Stimulated activated naive CD8-positive, alpha-beta T cell treated with anti-CD3 and anti-CD28 coated beads, Interleukin-15, amount 100 ng/mL, for 72 hours (primary cell): ENCODE measurements at regions not wholly inside any gene's neighbourhood (a gene's known extent, or its start where the extent isn't known, plus 50 kb on each side); places are given as distances from the start of the nearest gene placed in this dataset.
"Not testable (repeated sequence)": the region's sequence is repeated elsewhere in the genome, so short reads cannot be mapped to it uniquely, and the experiment has no call there.

Experiments
- ATAC-seq: fragments of 150-1000 bp; cut with Tn5 transposase; 2 replicates; pipeline ENCODE4 v1.10.0; 2021; ENCODE audit warnings: mild to moderate bottlenecking, moderate library complexity
- DNase-seq, 2 donors: peaks; one replicate each; pipeline ENCODE4 v3.0.0; 2021 to 2022
- H3K27ac Mint-ChIP-seq, 2 donors: one replicate each; pipeline ENCODE4 v1.8.0; 2022; ENCODE audit warnings: mild to moderate bottlenecking in 2 of 2, mixed read lengths in 2 of 2, moderate library complexity in 2 of 2
- H3K27me3 Mint-ChIP-seq: one replicate; pipeline ENCODE4 v1.8.0; 2022; ENCODE audit warnings: mixed read lengths
- H3K4me1 Mint-ChIP-seq: one replicate; pipeline ENCODE4 v1.8.0; 2022; ENCODE audit warnings: mild to moderate bottlenecking, mixed read lengths
- H3K4me3 Mint-ChIP-seq, 2 donors: one replicate each; pipeline ENCODE4 v1.8.0; 2022; ENCODE audit warnings: mild to moderate bottlenecking in 2 of 2, mixed read lengths in 2 of 2, moderate library complexity in 1 of 2
- H3K9me3 Mint-ChIP-seq, 2 donors: one replicate each; pipeline ENCODE4 v1.8.0; 2022; ENCODE audit warnings: mixed read lengths in 2 of 2

DNA sequence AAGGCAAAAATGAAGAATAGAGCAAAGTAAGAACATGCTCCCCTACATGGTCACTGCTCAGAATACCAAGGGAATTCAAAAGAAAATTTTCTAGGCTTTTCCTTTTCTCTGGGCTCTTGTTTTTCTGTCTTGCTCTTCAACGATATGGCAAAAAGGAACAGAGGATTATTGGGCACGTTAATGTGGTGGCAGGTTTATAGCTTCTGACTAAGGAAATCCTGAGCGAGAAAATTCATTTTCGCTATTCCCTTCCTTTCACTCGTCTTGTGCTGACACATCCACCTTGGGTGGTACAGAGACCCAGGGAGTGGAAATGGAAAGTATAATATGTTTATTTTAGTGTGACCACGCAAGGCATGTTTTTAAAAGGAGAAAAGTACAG lies 132.8 kb downstream of the TRIM27 start:
- H3K4me3 Mint-ChIP-seq = peak overlapping the region; percentile 8 to 87
- H3K4me1 Mint-ChIP-seq = peaks cover 42% of the 10 kb centered on the region
- H3K9me3 Mint-ChIP-seq = peaks cover 0 to 40% of the 10 kb centered on the region in 2 donors
- H3K27me3 Mint-ChIP-seq = peaks cover 100% of the 10 kb centered on the region
- ATAC-seq (no peak), DNase-seq (no peak)
- peak overlapping the region in 1 of 2 donors; percentile 92 for H3K27ac Mint-ChIP-seq

DNA sequence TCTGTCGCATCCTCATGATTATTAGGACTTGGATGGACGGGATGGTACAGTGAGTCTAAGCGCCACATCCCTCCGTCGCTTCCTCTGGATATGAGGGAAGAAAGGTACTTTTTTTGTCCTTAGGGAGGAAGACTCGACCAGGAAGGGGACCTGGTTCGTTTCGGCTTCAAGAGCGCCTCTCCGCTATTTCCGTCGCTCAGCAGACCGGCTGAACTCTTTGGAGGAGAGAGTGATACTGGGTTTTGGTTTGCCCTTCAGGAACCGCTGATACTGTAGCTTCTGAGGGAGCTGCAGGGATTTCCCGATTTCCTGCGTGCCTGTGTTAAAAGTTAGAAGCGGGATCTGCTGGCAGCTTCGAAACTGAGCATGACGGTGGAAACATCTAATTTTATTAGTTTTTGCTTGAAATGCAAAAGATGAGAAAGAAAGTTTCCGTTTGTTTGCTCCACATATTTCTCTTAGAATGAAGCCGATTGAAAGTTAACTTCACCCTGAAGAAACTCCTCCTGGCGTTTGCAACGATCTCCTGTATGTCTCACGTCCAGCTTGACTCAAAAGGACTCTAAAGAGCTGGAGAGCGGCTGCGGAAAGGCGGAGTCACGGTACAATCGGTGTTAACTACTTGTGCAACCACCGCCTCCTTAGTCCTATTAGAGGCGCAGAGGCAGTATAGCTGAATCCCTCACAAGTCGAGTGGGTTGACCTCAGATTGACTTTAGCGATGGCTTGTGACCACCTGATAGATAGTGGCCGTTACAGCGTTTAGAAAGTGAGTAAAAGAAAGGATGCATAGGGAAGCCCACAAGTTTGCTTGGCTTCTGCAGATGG lies 129.4 kb downstream of the TRIM27 start:
- no peak for DNase-seq
- peak; percentile 49 for ATAC-seq
- peaks cover 96% of the 10 kb centered on the region for H3K27me3 Mint-ChIP-seq
- H3K27ac Mint-ChIP-seq = no peak overlapping the region
- peaks cover 33% of the 10 kb centered on the region for H3K4me1 Mint-ChIP-seq
- H3K9me3 Mint-ChIP-seq = peaks cover 0 to 18% of the 10 kb centered on the region in 2 donors
- peak overlapping the region; percentile 59 to 61 for H3K4me3 Mint-ChIP-seq

DNA sequence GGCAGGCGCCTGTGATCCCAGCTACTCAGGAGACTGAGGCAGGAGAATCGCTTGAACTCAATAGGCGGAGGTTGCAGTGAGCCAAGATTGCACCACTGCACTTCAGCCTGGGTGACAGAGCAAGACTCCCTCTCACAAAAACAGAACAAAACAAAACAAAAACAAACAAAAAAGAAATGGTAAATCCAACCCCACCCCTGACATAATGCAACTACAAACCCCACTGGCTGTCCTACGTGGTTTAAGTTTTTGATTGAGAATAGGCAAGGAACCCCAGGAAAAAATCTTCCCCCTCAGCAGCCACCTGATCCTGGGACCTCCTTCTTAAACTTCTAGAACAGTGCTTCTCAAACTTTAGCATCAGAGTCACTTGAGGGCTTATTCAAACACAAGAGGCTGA lies 123.1 kb downstream of the TRIM27 start:
- H3K27ac Mint-ChIP-seq, H3K9me3 Mint-ChIP-seq, ATAC-seq, DNase-seq, H3K4me3 Mint-ChIP-seq: not testable (repeated sequence)
- H3K27me3 Mint-ChIP-seq = peaks cover 93% of the 10 kb centered on the region
- H3K4me1 Mint-ChIP-seq = peaks cover 22% of the 10 kb centered on the region

DNA sequence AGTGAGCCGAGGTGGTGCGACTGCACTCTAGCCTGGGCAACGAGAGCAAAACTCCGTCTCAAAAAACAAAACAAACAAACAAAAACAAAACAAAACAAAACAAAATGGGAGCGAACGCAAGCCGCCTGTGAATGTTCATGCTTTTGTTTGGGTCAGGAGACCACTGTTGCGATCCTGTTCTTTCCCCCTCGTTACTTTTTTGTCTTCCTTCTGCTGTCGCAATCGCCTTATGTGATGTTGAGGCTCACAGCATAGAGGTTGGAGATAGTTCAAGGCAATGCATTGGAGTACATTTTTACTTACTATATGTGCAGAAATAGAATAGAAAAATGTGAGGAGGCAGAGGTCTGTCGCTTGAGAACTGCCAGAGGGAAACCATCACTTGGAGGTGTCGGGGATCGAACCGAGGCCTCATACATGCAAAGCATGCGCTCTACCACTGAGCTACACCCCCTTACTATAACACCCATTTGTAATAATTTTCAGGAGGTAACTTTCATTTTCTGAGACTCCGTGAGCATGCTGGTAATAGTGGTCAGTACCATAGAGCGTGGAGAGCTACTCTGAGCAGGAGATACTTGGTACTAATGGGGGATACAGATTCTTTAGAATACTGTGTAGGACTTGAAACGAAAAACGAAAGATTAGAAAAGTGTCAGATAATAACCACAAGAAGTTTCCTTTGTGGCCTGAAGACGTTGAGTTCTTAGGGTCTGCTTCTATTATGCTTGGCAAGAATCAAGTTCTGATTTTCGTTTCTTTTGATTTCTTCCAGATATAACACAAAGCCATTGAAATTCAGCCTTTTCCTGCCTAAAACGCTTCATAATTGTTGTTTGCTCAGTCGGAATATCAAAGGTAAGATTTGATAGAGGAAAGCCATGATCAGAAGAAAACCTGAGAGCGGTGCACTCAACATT lies 121.1 kb downstream of the TRIM27 start:
- Mint-ChIP-seq H3K9me3 (peaks cover 0 to 7% of the 10 kb centered on the region in 2 donors), H3K27ac (peak overlapping the region; percentile 65 to 82), H3K4me3 (peak overlapping the region; percentile 27 to 62), H3K27me3 (peaks cover 93% of the 10 kb centered on the region), H3K4me1 (peaks cover 16% of the 10 kb centered on the region)
- DNase-seq (peak in 1 of 2 donors; percentile 35), ATAC-seq (peak; percentile 80)

DNA sequence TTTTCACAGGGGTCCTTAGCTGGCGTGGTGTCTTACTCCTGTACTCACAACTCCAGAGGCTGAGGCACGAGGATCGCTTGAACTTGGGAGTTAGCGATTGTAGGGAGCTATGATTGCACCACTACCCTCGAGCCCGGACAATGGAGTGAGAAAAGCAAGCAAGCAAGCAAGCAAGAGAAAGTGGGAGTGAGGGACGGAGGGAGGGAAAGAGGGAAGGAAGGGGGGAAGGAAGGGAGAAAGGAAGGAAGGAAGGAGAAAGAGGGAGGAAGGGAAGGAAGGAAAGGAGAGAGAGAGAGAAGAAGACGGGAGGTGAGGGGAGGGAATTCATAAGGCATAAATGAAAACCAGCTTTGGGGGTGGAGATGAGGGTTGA lies 120.5 kb downstream of the TRIM27 start:
- Mint-ChIP-seq H3K27ac (no peak overlapping the region), H3K27me3 (peaks cover 94% of the 10 kb centered on the region), H3K9me3 (peaks cover 0 to 7% of the 10 kb centered on the region in 2 donors), H3K4me1 (peaks cover 22% of the 10 kb centered on the region), H3K4me3 (peak overlapping the region; percentile 27 to 62)
- DNase-seq = no peak
- no peak for ATAC-seq

DNA sequence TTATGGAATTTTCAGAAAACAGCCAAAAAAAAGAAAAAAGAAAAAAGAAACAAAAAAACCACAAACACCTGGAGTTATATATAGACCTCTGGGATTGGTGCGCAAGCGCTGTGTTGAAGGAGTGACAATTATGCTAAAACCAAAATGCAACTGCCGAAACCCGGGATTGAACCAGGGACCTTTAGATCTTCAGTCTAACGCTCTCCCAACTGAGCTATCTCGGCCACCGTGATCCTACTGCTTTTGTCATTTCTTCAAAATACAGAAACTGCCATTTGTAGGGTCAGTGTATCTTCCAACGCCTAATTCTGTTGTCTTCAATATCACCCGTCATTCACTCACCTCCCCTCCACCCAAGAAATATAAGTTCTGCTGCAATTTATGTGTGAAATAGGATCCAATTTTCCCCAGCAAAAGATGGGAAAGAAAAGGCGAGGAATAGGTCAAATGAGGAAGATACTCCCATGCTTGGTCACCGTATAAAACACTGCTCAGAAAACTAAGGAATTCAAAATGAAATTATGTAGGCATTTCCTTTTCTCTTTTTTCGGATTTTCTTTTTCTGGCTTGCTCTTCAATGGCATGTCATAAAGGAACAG lies 116.0 kb downstream of the TRIM27 start:
- peak overlapping the region; percentile 23 to 37 for H3K4me3 Mint-ChIP-seq
- H3K27ac Mint-ChIP-seq = peak overlapping the region in 1 of 2 donors; percentile 88
- DNase-seq = peak in 1 of 2 donors; percentile 56
- H3K27me3 Mint-ChIP-seq = peaks cover 97% of the 10 kb centered on the region
- peaks cover 35% of the 10 kb centered on the region for H3K4me1 Mint-ChIP-seq
- peaks cover 3 to 10% of the 10 kb centered on the region in 2 donors for H3K9me3 Mint-ChIP-seq
- ATAC-seq = peak; percentile 33

DNA sequence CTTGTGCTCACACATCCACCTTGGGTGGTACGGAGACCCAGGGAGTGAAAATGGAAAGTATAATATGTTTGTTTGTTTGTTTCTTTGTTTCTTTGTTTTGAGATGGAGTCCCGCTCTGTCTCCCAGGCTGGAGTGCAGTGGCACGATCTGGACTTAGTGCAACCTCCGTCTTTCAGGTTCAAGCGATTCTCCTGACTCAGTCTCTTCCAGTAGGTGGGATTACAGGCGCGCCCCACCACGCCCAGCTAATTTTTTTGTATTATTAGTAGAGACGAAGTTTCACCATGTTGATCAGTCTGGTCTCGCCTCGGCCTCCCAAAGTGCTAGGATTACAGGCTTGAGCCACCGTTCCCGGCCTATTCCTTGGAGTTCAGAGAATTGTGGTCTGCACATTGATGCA lies 115.4 kb downstream of the TRIM27 start:
- peaks cover 29% of the 10 kb centered on the region for H3K4me1 Mint-ChIP-seq
- peak overlapping the region; percentile 23 to 37 for H3K4me3 Mint-ChIP-seq
- H3K27me3 Mint-ChIP-seq = peaks cover 97% of the 10 kb centered on the region
- peaks cover 0 to 10% of the 10 kb centered on the region in 2 donors for H3K9me3 Mint-ChIP-seq
- ATAC-seq (no peak), DNase-seq (no peak)
- H3K27ac Mint-ChIP-seq = no peak overlapping the region

DNA sequence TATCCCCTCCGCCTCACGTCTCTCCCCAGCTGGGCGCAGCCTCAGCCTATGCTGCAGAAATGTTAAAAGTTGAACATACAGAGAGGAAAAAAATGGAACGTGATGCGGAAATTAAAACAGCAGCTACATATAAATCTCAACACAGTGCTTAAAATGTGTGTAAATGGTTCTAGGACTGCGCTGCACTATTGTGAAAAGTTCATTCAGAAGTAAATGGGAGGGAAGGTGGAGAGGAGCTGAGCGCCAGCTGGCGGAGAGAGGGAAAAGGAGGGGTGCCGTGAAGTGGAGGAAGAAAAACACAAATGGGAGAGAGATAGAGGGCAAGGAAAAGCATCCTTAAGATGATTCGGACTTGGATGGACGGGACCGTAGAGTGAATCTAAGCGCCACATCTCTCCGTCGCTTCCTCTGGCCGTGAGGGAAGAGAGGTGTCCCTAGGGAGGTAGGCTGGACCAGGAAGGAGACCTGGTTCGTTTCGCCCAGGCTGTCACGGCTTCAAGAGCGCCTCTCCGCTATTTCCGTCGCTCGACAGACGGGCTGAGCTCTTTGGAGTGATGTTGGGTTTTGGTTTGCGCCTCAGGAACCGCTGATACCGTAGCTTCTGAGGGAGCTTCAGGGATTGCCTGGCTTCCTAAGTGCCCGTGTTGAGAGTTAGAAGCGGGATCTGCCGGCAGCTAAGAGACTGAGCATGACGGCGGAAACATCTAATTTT lies 113.7 kb downstream of the TRIM27 start:
- peaks cover 100% of the 10 kb centered on the region for H3K27me3 Mint-ChIP-seq
- H3K9me3 Mint-ChIP-seq = peaks cover 0 to 10% of the 10 kb centered on the region in 2 donors
- peak overlapping the region in 1 of 2 donors; percentile 0 for H3K27ac Mint-ChIP-seq
- H3K4me3 Mint-ChIP-seq = peak overlapping the region; percentile 52 to 80
- DNase-seq (no peak), ATAC-seq (no peak)
- peaks cover 34% of the 10 kb centered on the region for H3K4me1 Mint-ChIP-seq

DNA sequence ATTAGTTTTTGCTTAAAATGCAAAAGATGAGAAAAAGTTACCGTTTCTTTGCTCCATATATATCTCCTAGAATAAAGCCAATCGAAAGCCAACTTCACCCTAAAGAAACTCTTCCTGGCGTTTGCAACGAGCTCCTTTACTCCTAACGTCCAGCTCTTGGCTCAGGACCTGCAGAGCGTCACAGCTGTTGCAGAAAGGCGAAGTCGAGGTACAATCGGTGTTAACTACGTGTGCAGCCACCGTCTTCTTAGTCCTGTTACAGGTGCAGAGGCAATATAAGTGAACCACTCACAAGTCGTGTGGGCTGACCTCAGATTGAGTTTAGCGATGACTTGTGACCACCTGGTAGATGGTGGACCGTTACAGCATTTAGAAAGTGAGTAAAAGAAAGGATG lies 113.1 kb downstream of the TRIM27 start:
- DNase-seq (no peak), ATAC-seq (no peak)
- H3K9me3 Mint-ChIP-seq = peaks cover 0 to 10% of the 10 kb centered on the region in 2 donors
- H3K4me1 Mint-ChIP-seq = peaks cover 34% of the 10 kb centered on the region
- peak overlapping the region; percentile 14 to 60 for H3K4me3 Mint-ChIP-seq
- H3K27me3 Mint-ChIP-seq = peaks cover 100% of the 10 kb centered on the region
- H3K27ac Mint-ChIP-seq = no peak overlapping the region

DNA sequence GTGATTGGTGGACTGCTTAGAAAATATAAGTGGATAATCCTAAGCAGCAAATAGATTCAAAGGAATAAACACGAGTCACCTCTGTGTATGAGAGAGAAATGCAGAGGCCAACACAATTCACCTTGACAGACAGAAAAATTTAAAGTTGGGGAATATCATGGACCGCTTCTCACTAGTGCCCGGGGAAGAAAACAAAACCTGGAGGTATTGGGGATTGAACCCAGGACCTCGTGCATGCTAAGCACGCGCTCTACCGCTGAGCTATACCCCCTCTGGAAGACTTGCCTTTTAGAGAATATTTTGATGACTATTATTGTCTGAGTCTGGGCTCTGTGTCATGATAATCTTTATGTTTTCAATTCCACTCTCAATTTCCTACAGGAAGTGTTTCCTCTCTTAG lies 111.9 kb downstream of the TRIM27 start:
- H3K27ac Mint-ChIP-seq = no peak overlapping the region
- ATAC-seq (no peak), DNase-seq (no peak)
- peaks cover 0 to 10% of the 10 kb centered on the region in 2 donors for H3K9me3 Mint-ChIP-seq
- peaks cover 100% of the 10 kb centered on the region for H3K27me3 Mint-ChIP-seq
- no peak overlapping the region for H3K4me3 Mint-ChIP-seq
- peaks cover 40% of the 10 kb centered on the region for H3K4me1 Mint-ChIP-seq

DNA sequence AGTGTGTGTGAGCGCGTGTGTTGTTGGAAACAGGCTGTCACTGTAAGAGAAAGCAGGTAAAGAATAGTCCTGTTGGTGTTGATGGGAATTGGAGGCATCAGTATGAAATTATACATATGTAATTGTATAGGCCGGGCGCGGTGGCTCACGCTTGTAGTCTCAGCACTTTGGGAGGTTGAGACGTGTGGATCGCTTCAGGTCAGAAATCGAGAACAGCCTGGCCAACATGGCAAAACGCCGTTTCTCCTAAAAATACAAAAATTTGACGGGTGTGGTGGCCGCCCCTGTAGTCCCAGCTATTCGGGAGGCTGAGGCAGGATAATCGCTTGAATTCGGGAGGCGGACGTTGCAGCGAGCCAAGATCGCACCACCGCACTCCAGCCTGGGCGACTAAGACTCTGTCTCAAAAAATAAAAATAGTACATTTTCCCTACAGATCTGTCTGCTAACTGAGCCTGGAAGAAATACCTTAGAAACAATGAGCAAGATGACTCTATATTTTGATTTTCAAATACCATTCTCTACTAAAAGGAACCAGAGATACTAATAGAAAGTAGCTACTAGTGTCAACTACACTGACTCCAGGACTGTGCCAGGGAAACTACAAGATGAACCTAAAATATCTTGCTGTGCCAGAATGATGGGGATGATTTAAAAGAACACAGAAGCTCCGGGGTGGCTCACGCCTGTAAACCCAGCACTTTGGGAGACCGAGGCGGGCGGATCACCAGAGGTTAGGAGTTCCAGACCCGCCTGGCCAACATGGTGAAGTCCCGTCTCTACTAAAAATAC lies 110.8 kb downstream of the TRIM27 start:
- DNase-seq (no peak), ATAC-seq (no peak)
- H3K27ac Mint-ChIP-seq = no peak overlapping the region
- H3K4me3 Mint-ChIP-seq = peak overlapping the region; percentile 71 to 79
- peaks cover 47% of the 10 kb centered on the region for H3K4me1 Mint-ChIP-seq
- peaks cover 0 to 10% of the 10 kb centered on the region in 2 donors for H3K9me3 Mint-ChIP-seq
- H3K27me3 Mint-ChIP-seq = peaks cover 100% of the 10 kb centered on the region

DNA sequence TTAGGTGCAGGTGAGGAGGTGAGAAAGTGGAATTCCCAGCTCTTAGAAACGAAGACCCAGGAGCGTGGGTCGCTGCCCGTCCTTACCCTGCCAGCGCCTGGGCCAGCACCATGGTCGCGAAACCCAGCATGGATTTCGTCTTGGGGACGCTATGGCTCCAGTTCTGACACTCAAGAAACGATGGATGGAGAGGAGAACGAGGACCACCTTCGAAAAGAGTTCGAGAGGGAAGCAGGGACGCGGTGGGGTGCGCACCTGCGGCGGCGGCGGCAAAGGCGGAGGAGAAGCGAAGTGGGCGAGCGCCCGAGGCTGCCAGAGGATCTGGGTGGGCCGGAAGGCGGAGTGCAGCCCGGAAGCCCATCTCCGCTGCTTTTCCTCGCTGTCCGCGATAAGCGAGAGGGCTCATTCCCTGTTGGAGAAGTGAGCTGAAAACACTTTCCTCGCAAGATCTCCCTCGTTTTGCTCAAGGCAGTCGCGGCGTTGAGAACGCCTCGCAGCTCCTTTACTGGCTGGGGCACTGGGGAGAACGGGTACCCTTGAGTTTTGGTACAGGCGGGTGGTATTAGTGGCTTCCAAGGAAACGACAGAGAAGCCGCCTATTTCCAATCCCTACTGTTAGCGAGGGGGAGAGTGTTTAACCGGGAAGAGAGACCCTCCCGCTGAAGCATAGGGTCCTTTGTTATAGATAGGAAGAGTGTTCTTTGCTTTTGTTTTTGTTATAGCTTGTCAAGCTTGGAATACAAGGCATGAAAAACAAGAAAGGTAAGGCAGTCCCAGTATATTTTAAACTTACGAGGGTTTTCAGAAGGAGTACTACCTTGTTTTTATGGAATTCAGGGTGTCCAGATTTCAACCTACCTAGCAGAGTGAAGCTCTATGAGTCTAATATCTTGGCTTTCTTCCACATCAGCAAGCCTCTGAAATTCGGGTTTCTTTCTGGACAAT lies 109.5 kb downstream of the TRIM27 start:
- no peak overlapping the region for H3K27ac Mint-ChIP-seq
- H3K4me1 Mint-ChIP-seq = peaks cover 43% of the 10 kb centered on the region
- ATAC-seq (no peak), DNase-seq (no peak)
- H3K27me3 Mint-ChIP-seq = peaks cover 96% of the 10 kb centered on the region
- H3K4me3 Mint-ChIP-seq = peak overlapping the region; percentile 71 to 79
- H3K9me3 Mint-ChIP-seq = peaks cover 0 to 10% of the 10 kb centered on the region in 2 donors

DNA sequence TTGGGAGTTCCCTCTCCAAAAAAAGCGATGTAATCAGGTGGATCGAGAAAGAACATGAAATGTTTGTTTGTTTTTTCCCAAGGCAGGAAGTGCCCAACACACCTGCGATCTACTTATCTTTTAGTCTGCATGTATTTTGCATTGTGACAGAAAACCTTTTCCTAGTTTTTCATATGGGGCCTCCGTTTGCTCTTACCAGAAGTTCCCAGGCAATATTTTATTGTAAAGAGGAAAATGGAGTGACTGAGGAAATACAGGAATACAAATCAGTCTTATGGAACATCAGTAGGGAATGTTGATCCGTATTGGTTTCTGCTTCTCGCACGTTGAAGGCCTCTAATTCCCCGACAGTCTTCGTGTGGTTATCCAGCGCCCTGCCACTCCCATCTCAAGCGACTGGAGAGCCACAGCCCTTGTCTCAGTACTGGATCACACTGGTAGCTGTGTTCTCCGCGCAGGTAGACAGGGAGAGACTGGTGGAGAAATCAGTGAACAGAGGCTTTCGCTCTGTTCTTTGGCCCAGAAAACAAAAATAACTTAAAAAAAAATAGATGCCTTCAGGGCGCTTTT lies 107.4 kb downstream of the TRIM27 start:
- H3K27ac Mint-ChIP-seq = no peak overlapping the region
- H3K9me3 Mint-ChIP-seq = peaks cover 0 to 5% of the 10 kb centered on the region in 2 donors
- H3K4me1 Mint-ChIP-seq = peaks cover 30% of the 10 kb centered on the region
- DNase-seq = no peak
- peak overlapping the region; percentile 32 to 34 for H3K4me3 Mint-ChIP-seq
- ATAC-seq = no peak
- peaks cover 82% of the 10 kb centered on the region for H3K27me3 Mint-ChIP-seq
